B cell (primary cell): ENCODE measurements at regions not wholly inside any gene's neighbourhood (a gene's known extent, or its start where the extent isn't known, plus 50 kb on each side); places are given as distances from the start of the nearest gene placed in this dataset.

Source experiments
- ATAC-seq: fragments of 200-7000 bp; cut with Tn5 transposase; one replicate; pipeline ENCODE4 v1.10.0; 2021; ENCODE audit warnings: low read depth, mild to moderate bottlenecking, moderate number of reproducible peaks, moderate library complexity
- CTCF ChIA-PET: fragments of 350-600 bp; sonication (Branson Sonifier 250); formaldehyde crosslinking; loops from one replicate; lab custom pipeline; 2021; ENCODE audit warnings: antibody characterized with exemption, inconsistent platforms; lab: Charles Lee
- POLR2A ChIA-PET: fragments of 350-600 bp; sonication (Branson Sonifier 250); formaldehyde crosslinking; loops from one replicate; lab custom pipeline; 2021; ENCODE audit warnings: antibody characterized with exemption; lab: Charles Lee
- DNase-seq: peaks from one replicate; pipeline ENCODE4 v3.0.0; 2013
- H2AFZ ChIP-seq: 2 replicates; pipeline ENCODE4 v1.6.1; 2012; ENCODE audit warnings: mild to moderate bottlenecking, low read depth, low read length; ENCODE audit not compliant: insufficient read depth, poor library complexity, severe bottlenecking
- H3K27ac ChIP-seq, 2 donors: 1 replicate in 1 of 2; 2 replicates in 1 of 2; pipeline ENCODE4 v1.5.1; 2012 to 2013; ENCODE audit warnings: low read length in 2 of 2, mild to moderate bottlenecking in 2 of 2, moderate library complexity in 1 of 2
- H3K27me3 ChIP-seq, 4 experiments: fragments of 200-600 bp in 1 of 4; sonication (generic) in 1 of 4; replicated peaks in 1 of 4; 1 replicate in 2 of 4; 2 replicates in 2 of 4; pipeline versions ENCODE4 v1.6.1 to v1.7.0; 2013 to 2016; ENCODE audit warnings: low read length in 3 of 4, mild to moderate bottlenecking in 2 of 4, mixed read lengths in 1 of 4, moderate library complexity in 1 of 4; ENCODE audit not compliant: insufficient read depth in 4 of 4, control insufficient read depth in 3 of 4; ENCODE audit errors: control extremely low read depth in 1 of 4
- H3K36me3 ChIP-seq, 2 experiments: replicated peaks in 1 of 2; 1 replicate in 1 of 2; 2 replicates in 1 of 2; pipeline versions ENCODE4 v1.6.1 to v1.7.1; 2013; ENCODE audit warnings: low read length in 1 of 2; ENCODE audit not compliant: insufficient read depth in 2 of 2, control insufficient read depth in 1 of 2; ENCODE audit errors: control extremely low read depth in 1 of 2, extremely low read depth in 1 of 2
- H3K4me1 ChIP-seq, 2 donors: fragments of 200-600 bp in 1 of 2; sonication (generic) in 1 of 2; 1 replicate in 1 of 2; 2 replicates in 1 of 2; pipeline versions ENCODE4 v1.5.1 to v1.6.1; 2013 to 2017; ENCODE audit warnings: low read length in 2 of 2; ENCODE audit not compliant: control insufficient read depth in 2 of 2, insufficient read depth in 2 of 2
- H3K4me2 ChIP-seq: replicated peaks from 2 replicates; pipeline ENCODE3; 2012; ENCODE audit warnings: mild to moderate bottlenecking, low read depth, low read length; ENCODE audit not compliant: poor library complexity, severe bottlenecking
- H3K4me3 ChIP-seq, 5 experiments: fragments of 200-600 bp in 1 of 5; sonication (generic) in 1 of 5; 1 replicate in 3 of 5; 2 replicates in 2 of 5; pipeline versions ENCODE4 v1.5.1 to v1.7.0; 2011 to 2016; ENCODE audit warnings: low read length in 4 of 5, mild to moderate bottlenecking in 4 of 5, low read depth in 2 of 5, control low read depth in 1 of 5, moderate library complexity in 1 of 5; ENCODE audit not compliant: insufficient read depth in 1 of 5; ENCODE audit errors: control extremely low read depth in 1 of 5, extremely low read depth in 1 of 5
- H3K79me2 ChIP-seq: fragments of 200-600 bp; sonication (generic); one replicate; pipeline ENCODE4 v1.6.0; 2016; ENCODE audit warnings: low read length; ENCODE audit not compliant: control insufficient read depth, insufficient read depth
- H3K9ac ChIP-seq: fragments of 200-600 bp; sonication (generic); 2 replicates; pipeline ENCODE4 v1.6.1; 2017; ENCODE audit warnings: mild to moderate bottlenecking, low read length, moderate library complexity
- H3K9me3 ChIP-seq, 3 donors: one replicate each; pipeline versions ENCODE4 v1.6.1 to v1.7.1; 2013; ENCODE audit warnings: low read length in 2 of 3; ENCODE audit not compliant: control insufficient read depth in 2 of 3, insufficient read depth in 1 of 3; ENCODE audit errors: control extremely low read depth in 1 of 3
- H4K20me1 ChIP-seq: 2 replicates; pipeline ENCODE4 v1.6.0; 2012; ENCODE audit warnings: mild to moderate bottlenecking, low read length; ENCODE audit not compliant: insufficient read depth, control insufficient read depth, poor library complexity, severe bottlenecking
- H3K27ac Mint-ChIP-seq: one replicate; pipeline ENCODE4 v1.8.0; 2021; ENCODE audit warnings: mixed read lengths
- H3K27me3 Mint-ChIP-seq: one replicate; pipeline ENCODE4 v1.8.0; 2021; ENCODE audit warnings: mixed read lengths
- H3K4me1 Mint-ChIP-seq: one replicate; pipeline ENCODE4 v1.8.0; 2021; ENCODE audit warnings: mixed read lengths
- H3K4me3 Mint-ChIP-seq: one replicate; pipeline ENCODE4 v1.8.0; 2021; ENCODE audit warnings: mixed read lengths
- H3K9me3 Mint-ChIP-seq: one replicate; pipeline ENCODE4 v1.8.0; 2022; ENCODE audit warnings: mixed read lengths; ENCODE audit not compliant: insufficient read depth
- CTCF ChIP-seq: fragments of 200-600 bp; IDR thresholded peaks from one replicate; pipeline ENCODE4 v1.8.0; 2022; ENCODE audit warnings: antibody characterized with exemption, mild to moderate bottlenecking
- EZH2 ChIP-seq: IDR thresholded peaks from 2 replicates; pipeline ENCODE4 v1.6.1; 2012; ENCODE audit warnings: borderline replicate concordance, low read depth, mild to moderate bottlenecking, moderate library complexity, low read length; ENCODE audit not compliant: insufficient read depth, poor library complexity, severe bottlenecking
- WGBS: methylation state at CpG from one replicate; pipeline ENCODE4 v1.1.5; 2013; ENCODE audit warnings: missing lambda C conversion rate; ENCODE audit not compliant: insufficient coverage; 5-methylcytosine and 5-hydroxymethylcytosine counted together
- intact Hi-C: fragments of 100-400 bp; cut with micrococcal nuclease; formaldehyde crosslinking; loops from one replicate; pipeline ENCODE4 v1.10.0; 2022

DNA sequence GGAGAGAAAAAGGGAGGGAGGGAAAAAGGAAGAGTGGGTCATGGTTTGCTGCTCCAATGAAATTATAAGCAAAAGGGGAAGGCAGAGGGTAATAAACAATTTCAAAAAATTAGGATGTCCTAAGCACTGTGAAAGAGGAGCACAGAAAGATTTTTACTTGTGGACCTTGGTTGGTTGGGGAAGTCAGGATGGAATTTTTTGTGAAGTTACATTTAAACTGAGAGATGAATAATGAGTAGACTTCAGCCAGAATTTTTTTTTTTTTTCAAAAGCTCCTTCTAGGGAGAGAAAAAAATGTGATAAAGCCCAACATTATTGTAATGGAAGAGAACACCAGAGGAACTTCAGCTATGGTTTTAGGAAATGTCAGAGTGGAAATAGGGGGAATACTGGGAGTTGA, 515.9 kb upstream of the PAPPA start:
- no peaks in the 10 kb centered on the region for H3K9me3 Mint-ChIP-seq
- intact Hi-C loops: no loop called here
- Histone ChIP-seq H3K4me1 (no peaks in the 10 kb centered on the region), H2AFZ (no peak overlapping the region), H3K36me3 (no peaks in the 10 kb centered on the region), H3K4me3 (no peak overlapping the region), H3K9me3 (no peaks in the 10 kb centered on the region), H3K27me3 (no peaks in the 10 kb centered on the region), H4K20me1 (no peaks in the 10 kb centered on the region), H3K4me2 (no peak overlapping the region), H3K27ac (no peak overlapping the region), H3K79me2 (no peaks in the 10 kb centered on the region), H3K9ac (no peak overlapping the region)
- POLR2A ChIA-PET: no interaction called here
- DNase-seq (no peak), ATAC-seq (no peak)
- H3K27me3 Mint-ChIP-seq: peaks cover 1% of the 10 kb centered on the region
- no peak overlapping the region for H3K27ac Mint-ChIP-seq
- CTCF ChIA-PET: no interaction called here
- H3K4me1 Mint-ChIP-seq: no peaks in the 10 kb centered on the region
- H3K4me3 Mint-ChIP-seq: no peak overlapping the region
- no peak for TF ChIP-seq CTCF
- no peak for TF ChIP-seq EZH2

DNA sequence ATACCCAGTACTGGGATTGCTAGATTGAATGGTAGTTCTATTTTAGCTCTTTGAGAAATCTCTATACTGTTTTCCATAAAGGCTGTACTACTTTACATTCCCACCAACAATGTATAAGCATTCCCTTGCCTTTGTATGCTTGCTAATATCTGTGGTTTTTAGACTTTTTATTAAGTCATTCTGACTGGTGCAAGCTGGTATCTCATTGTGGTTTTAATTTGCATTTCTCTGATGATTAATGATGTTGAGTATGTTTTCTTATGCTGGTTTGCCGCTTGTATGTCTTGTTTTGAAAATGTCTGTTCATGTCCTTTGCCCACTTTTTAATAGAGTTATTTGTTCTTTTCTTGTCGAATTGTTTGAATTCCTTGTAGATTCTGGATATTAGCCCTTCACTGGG, 512.7 kb upstream of the PAPPA start:
- Histone ChIP-seq H3K79me2 (no peaks in the 10 kb centered on the region), H3K27me3 (no peaks in the 10 kb centered on the region), H3K4me3 (no peak overlapping the region), H4K20me1 (no peaks in the 10 kb centered on the region), H3K4me1 (no peaks in the 10 kb centered on the region), H3K36me3 (no peaks in the 10 kb centered on the region), H3K9ac (no peak overlapping the region), H3K27ac (no peak overlapping the region), H3K4me2 (no peak overlapping the region), H2AFZ (no peak overlapping the region), H3K9me3 (no peaks in the 10 kb centered on the region)
- DNase-seq (no peak), ATAC-seq (no peak)
- H3K4me3 Mint-ChIP-seq: no peak overlapping the region
- no peak overlapping the region for H3K27ac Mint-ChIP-seq
- CTCF ChIA-PET: no interaction called here
- no peaks in the 10 kb centered on the region for H3K9me3 Mint-ChIP-seq
- no peak for TF ChIP-seq CTCF
- no peak for TF ChIP-seq EZH2
- H3K27me3 Mint-ChIP-seq: no peaks in the 10 kb centered on the region
- intact Hi-C loops: no loop called here
- POLR2A ChIA-PET: no interaction called here
- no peaks in the 10 kb centered on the region for H3K4me1 Mint-ChIP-seq
- no CpG with 5 or more reads among the region's 2 CpGs for WGBS
